HG03060 (cell line): ENCODE measurements at regions not wholly inside any gene's neighbourhood (a gene's known extent, or its start where the extent isn't known, plus 50 kb on each side); places are given as distances from the start of the nearest gene placed in this dataset.

ENCODE experiments used
- ATAC-seq: cut with Tn5 transposase; IDR thresholded peaks from one replicate; pipeline ENCODE4 v1.9.1; 2021; ENCODE audit warnings: low read depth, moderate number of reproducible peaks; ENCODE audit not compliant: unreplicated experiment

GRCh38 chr12:98359856-98360255 lies 155.5 kb upstream of the TMPO start:
- ATAC-seq, result no peak

GRCh38 chr12:98360401-98360800 lies 155.0 kb upstream of the TMPO start:
- no peak for ATAC-seq

GRCh38 chr12:98369581-98369980 lies 145.8 kb upstream of the TMPO start:
- no peak for ATAC-seq

- ATAC-seq, result no peak
These were observed 144.4 kb upstream of the TMPO start for GRCh38 chr12:98370976-98371375.

- no peak for ATAC-seq
These were observed 144.0 kb upstream of the TMPO start for GRCh38 chr12:98371419-98371818.

- no peak for ATAC-seq
These were observed 142.9 kb upstream of the TMPO start for GRCh38 chr12:98372340-98373024.

- no peak for ATAC-seq
These were observed 142.3 kb upstream of the TMPO start for GRCh38 chr12:98373025-98373554.

- no peak for ATAC-seq
These were observed 141.4 kb upstream of the TMPO start for GRCh38 chr12:98374007-98374406.

- no peak for ATAC-seq
These were observed 136.3 kb upstream of the TMPO start for GRCh38 chr12:98379106-98379505.

- ATAC-seq, result no peak
These were observed 129.7 kb upstream of the TMPO start for GRCh38 chr12:98385641-98386040.

GRCh38 chr12:98387444-98387843 lies 127.9 kb upstream of the TMPO start:
- ATAC-seq, result no peak

GRCh38 chr12:98388126-98388525 lies 127.3 kb upstream of the TMPO start:
- no peak for ATAC-seq

- no peak for ATAC-seq
These were observed 125.8 kb upstream of the TMPO start for GRCh38 chr12:98389593-98389992.

- peak; percentile 64 for ATAC-seq
These were observed 117.9 kb upstream of the TMPO start for GRCh38 chr12:98397323-98398105.

- no peak for ATAC-seq
These were observed 115.9 kb upstream of the TMPO start for GRCh38 chr12:98399532-98399931.

- ATAC-seq, result peak; percentile 47
These were observed 114.0 kb upstream of the TMPO start for GRCh38 chr12:98401427-98401826.

- ATAC-seq, result no peak
These were observed 113.3 kb upstream of the TMPO start for GRCh38 chr12:98402091-98402490.

GRCh38 chr12:98402671-98403070 lies 112.7 kb upstream of the TMPO start:
- no peak for ATAC-seq

GRCh38 chr12:98403385-98403784 lies 112.0 kb upstream of the TMPO start:
- ATAC-seq, result no peak

- no peak for ATAC-seq
These were observed 111.5 kb upstream of the TMPO start for GRCh38 chr12:98403936-98404335.

GRCh38 chr12:98405805-98406366 lies 109.5 kb upstream of the TMPO start:
- no peak for ATAC-seq
